MCF 10A (cell line): ENCODE measurements at regions not wholly inside any gene's neighbourhood (a gene's known extent, or its start where the extent isn't known, plus 50 kb on each side); places are given as distances from the start of the nearest gene placed in this dataset.

ENCODE experiments used
- BruUV-seq: library from RNA; stranded (reverse); fragments of 400-500 nt; replicated peaks from 2 replicates; lab custom pipeline; 2021; lab: Mats Ljungman, UMichigan
- CTCF ChIA-PET: fragments of 300-600 bp; sonication (Branson Sonifier 250); formaldehyde crosslinking; extraction: SDS; loops from one replicate; lab custom pipeline; 2021; ENCODE audit warnings: antibody characterized with exemption, inconsistent platforms; lab: Yijun Ruan, JAX
- POLR2A ChIA-PET: fragments of 300-600, 350-650 bp; sonication (Branson Sonifier 250); formaldehyde crosslinking; extraction: SDS; loops from one replicate; lab custom pipeline; 2020; ENCODE audit warnings: antibody characterized with exemption, inconsistent platforms; lab: Yijun Ruan, JAX
- DNase-seq: peaks from one replicate; pipeline ENCODE4 v3.0.0-alpha.2; 2018; ENCODE audit not compliant: unreplicated experiment
- H3K27ac Mint-ChIP-seq: one replicate; pipeline ENCODE4 v1.8.0; 2022; ENCODE audit warnings: mild to moderate bottlenecking, low read depth, mixed read lengths; ENCODE audit not compliant: unreplicated experiment
- H3K27me3 Mint-ChIP-seq: one replicate; pipeline ENCODE4 v1.8.0; 2022; ENCODE audit warnings: mixed read lengths; ENCODE audit not compliant: insufficient read depth, unreplicated experiment
- H3K36me3 Mint-ChIP-seq: one replicate; pipeline ENCODE4 v1.8.0; 2022; ENCODE audit warnings: mild to moderate bottlenecking, moderate library complexity, mixed read lengths; ENCODE audit not compliant: insufficient read depth, unreplicated experiment
- H3K4me1 Mint-ChIP-seq: one replicate; pipeline ENCODE4 v1.8.0; 2022; ENCODE audit warnings: mixed read lengths; ENCODE audit not compliant: insufficient read depth, unreplicated experiment
- H3K4me3 Mint-ChIP-seq: one replicate; pipeline ENCODE4 v1.8.0; 2022; ENCODE audit warnings: mild to moderate bottlenecking, moderate library complexity, mixed read lengths; ENCODE audit not compliant: unreplicated experiment
- H3K9me3 Mint-ChIP-seq: one replicate; pipeline ENCODE4 v1.8.0; 2022; ENCODE audit warnings: mixed read lengths; ENCODE audit not compliant: unreplicated experiment
- CTCF ChIP-seq: fragments of 200-600 bp; IDR thresholded peaks from one replicate; pipeline ENCODE4 v1.8.0; 2022; ENCODE audit warnings: antibody characterized with exemption, mild to moderate bottlenecking; ENCODE audit not compliant: unreplicated experiment
- intact Hi-C: fragments of 100-400 bp; cut with micrococcal nuclease; formaldehyde crosslinking; loops from 2 replicates; pipeline ENCODE4 v1.14.1; 2022

GRCh38 chr2:9703085-9703678 lies 72.4 kb upstream of the YWHAQ start:
- peak; percentile 97 for DNase-seq
- H3K4me1 Mint-ChIP-seq = peaks cover 25% of the 10 kb centered on the region
- no peak for TF ChIP-seq CTCF
- BruUV-seq = no TSS peak
- H3K9me3 Mint-ChIP-seq = no peaks in the 10 kb centered on the region
- CTCF ChIA-PET = interaction anchor here (0.5 to 1.4 kb wide), 4 partner anchors 74 to 974 kb away, joined by 3 to 6 read pairs (median 4); no protein-coding TSS in a partner anchor
- intact Hi-C loops = loop anchor here (1.0 to 5.0 kb wide), 3 partner anchors 49 to 146 kb away; partner anchors contain the start of gene ADAM17
- POLR2A ChIA-PET = interaction anchor here (0.6 to 1.7 kb wide), 5 partner anchors 50 to 274 kb away, joined by 3 to 9 read pairs (median 3); partner anchors contain the start of gene YWHAQ
- H3K36me3 Mint-ChIP-seq = no peaks in the 10 kb centered on the region
- no peak overlapping the region for H3K4me3 Mint-ChIP-seq
- no peaks in the 10 kb centered on the region for H3K27me3 Mint-ChIP-seq
- H3K27ac Mint-ChIP-seq = peak overlapping the region; percentile 49

- Mint-ChIP-seq H3K27me3 (no peaks in the 10 kb centered on the region), H3K36me3 (no peaks in the 10 kb centered on the region), H3K4me3 (no peak overlapping the region), H3K9me3 (no peaks in the 10 kb centered on the region), H3K4me1 (peaks cover 25% of the 10 kb centered on the region), H3K27ac (peak overlapping the region; percentile 49)
- TF ChIP-seq CTCF = no peak
- intact Hi-C loops = loop anchor here (1.0 to 5.0 kb wide), 3 partner anchors 49 to 146 kb away; partner anchors contain the start of gene ADAM17
- BruUV-seq = no TSS peak
- peak; percentile 91 for DNase-seq
- POLR2A ChIA-PET = interaction anchor here (0.6 to 1.7 kb wide), 4 partner anchors 49 to 274 kb away, joined by 3 to 9 read pairs (median 3); partner anchors contain the start of gene YWHAQ
- CTCF ChIA-PET = interaction anchor here (0.5 to 1.4 kb wide), 4 partner anchors 66 to 974 kb away, joined by 3 to 6 read pairs (median 4); no protein-coding TSS in a partner anchor
Measured at GRCh38 chr2:9703701-9704221, 73.0 kb upstream of the YWHAQ start.

- ChIA-PET POLR2A (no interaction called here), CTCF (interaction anchor here (0.7 kb wide), 1 partner anchor 66 kb away, joined by 5 read pairs; no protein-coding TSS in a partner anchor)
- no TSS peak for BruUV-seq
- no peaks in the 10 kb centered on the region for H3K9me3 Mint-ChIP-seq
- no peak for TF ChIP-seq CTCF
- no peak for DNase-seq
- H3K4me3 Mint-ChIP-seq = no peak overlapping the region
- no peak overlapping the region for H3K27ac Mint-ChIP-seq
- peaks cover 18% of the 10 kb centered on the region for H3K4me1 Mint-ChIP-seq
- no peaks in the 10 kb centered on the region for H3K36me3 Mint-ChIP-seq
- intact Hi-C loops = loop anchor here (5.0 kb wide), 1 partner anchor 147 kb away; the partner anchor contains the start of gene ADAM17
- no peaks in the 10 kb centered on the region for H3K27me3 Mint-ChIP-seq
Measured at GRCh38 chr2:9704600-9704999, 73.8 kb upstream of the YWHAQ start.

- no peaks in the 10 kb centered on the region for H3K36me3 Mint-ChIP-seq
- peaks cover 16% of the 10 kb centered on the region for H3K4me1 Mint-ChIP-seq
- no TSS peak for BruUV-seq
- CTCF ChIA-PET = no interaction called here
- intact Hi-C loops = no loop called here
- DNase-seq = no peak
- no peaks in the 10 kb centered on the region for H3K27me3 Mint-ChIP-seq
- no peak for TF ChIP-seq CTCF
- no peaks in the 10 kb centered on the region for H3K9me3 Mint-ChIP-seq
- POLR2A ChIA-PET = no interaction called here
- no peak overlapping the region for H3K27ac Mint-ChIP-seq
- no peak overlapping the region for H3K4me3 Mint-ChIP-seq
Measured at GRCh38 chr2:9705196-9705595, 74.4 kb upstream of the YWHAQ start.
